ENCODE measurements at regions not wholly inside any gene's neighbourhood (a gene's known extent, or its start where the extent isn't known, plus 50 kb on each side); places are given as distances from the start of the nearest gene placed in this dataset.
A peak's percentile ranks its signal among the peaks of the same experiment; 100 is the strongest.

DNA sequence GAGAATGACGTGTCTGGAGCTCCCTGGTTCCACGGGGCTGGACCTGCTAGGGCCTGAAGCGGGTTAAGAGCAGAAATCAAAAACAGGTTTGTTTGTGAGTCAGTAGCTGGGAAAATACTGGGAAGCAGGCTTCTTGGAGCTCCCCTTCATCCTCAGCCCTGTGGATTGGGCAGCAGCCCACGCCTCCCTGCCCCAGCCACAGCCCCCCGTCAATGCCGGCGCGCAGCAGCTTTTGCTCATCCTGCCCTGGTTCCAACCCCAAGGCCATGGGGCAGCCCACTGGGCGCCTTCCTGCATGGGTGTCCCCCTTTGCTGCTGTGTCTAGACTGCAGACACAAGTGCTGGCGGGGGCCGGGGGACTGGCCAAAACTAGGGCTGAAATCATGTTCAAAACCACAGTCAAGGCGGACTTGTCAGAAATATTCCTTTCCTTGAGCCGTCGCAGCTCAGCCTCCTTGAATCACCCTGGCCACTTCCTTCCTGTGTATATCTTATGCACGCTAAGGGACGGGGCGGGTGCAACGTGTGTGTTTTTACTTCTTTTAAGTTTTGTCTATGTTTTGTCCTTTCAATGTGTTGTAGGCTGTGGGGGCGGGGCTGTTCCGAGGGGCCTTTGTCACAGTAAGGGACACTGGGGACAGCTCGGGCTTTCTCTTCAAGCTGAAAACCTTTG lies 108.1 kb downstream of the KLF13 start:
- H3K9me2 ChIP-seq (replicated peaks; ENCODE audit: insufficient read depth): no peaks in the 10 kb centered on the region
- peak overlapping the region; percentile 55 for H2AFZ ChIP-seq
- H3K36me3 ChIP-seq (replicated peaks; ENCODE audit: insufficient read depth, low read depth): no peaks in the 10 kb centered on the region
- H3K4me1 ChIP-seq (ENCODE audit: insufficient read depth): peaks cover 9% of the 10 kb centered on the region
- no peaks in the 10 kb centered on the region for H3K27me3 ChIP-seq
- H4K20me1 ChIP-seq (ENCODE audit: insufficient read depth, poor library complexity, severe bottlenecking): no peaks in the 10 kb centered on the region
- no peaks in the 10 kb centered on the region for H3K79me2 ChIP-seq
- no peak for DNase-seq (ENCODE audit: low spot score)
- no peaks in the 10 kb centered on the region for H3K9me3 ChIP-seq (ENCODE audit: low read depth)
- 74% methylated on average over 21 of the region's 21 CpGs for WGBS (ENCODE audit: low lambda C conversion rate, missing lambda C conversion rate)
- no peak for TF ChIP-seq EZH2 (IDR thresholded peaks at IDR 0.05; ENCODE audit: borderline replicate concordance)
- peak overlapping the region; percentile 67 for H3K4me2 ChIP-seq
- H3K27ac ChIP-seq: peak overlapping the region; percentile 73
- H3K4me3 ChIP-seq: no peak overlapping the region

DNA sequence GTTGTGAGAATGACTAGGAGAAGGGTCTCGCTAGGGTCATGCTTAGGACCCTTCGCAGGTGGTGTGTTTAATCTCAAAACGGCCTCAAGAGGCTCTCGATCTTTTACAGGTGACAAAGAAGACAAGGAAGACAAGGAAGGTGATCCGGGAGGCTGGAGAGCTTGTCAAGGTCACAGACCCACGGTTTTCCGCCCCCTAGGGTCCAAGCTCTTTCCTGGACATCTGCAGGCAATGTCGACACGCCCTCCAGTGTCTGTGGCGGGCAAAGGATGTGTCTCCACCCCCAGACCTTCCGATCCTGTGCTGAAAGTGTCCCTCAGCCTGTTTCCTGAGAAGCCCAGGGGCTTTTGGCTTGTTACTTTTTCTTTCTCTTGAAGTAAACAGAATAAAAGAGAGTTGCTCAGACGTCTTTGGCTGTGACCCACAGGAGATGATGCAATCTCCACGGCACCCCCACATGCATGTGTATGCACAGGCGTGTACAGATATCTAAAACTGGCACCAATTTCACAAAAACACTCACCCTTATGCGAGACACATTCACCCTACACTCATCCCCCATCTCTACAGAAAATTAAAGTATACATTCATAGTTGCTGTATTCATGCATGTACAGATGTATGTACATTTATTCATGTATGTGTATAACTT lies 108.8 kb downstream of the KLF13 start:
- Histone ChIP-seq H2AFZ (peak overlapping the region; percentile 55), H3K4me1 (ENCODE audit: insufficient read depth) (peaks cover 10% of the 10 kb centered on the region), H3K36me3 (replicated peaks; ENCODE audit: insufficient read depth, low read depth) (no peaks in the 10 kb centered on the region), H3K9me2 (replicated peaks; ENCODE audit: insufficient read depth) (no peaks in the 10 kb centered on the region), H3K27me3 (peaks cover under 1% of the 10 kb centered on the region), H4K20me1 (ENCODE audit: insufficient read depth, poor library complexity, severe bottlenecking) (no peaks in the 10 kb centered on the region), H3K4me3 (no peak overlapping the region), H3K9me3 (ENCODE audit: low read depth) (no peaks in the 10 kb centered on the region), H3K4me2 (peak overlapping the region; percentile 67), H3K27ac (peak overlapping the region; percentile 73), H3K79me2 (no peaks in the 10 kb centered on the region)
- WGBS (ENCODE audit: low lambda C conversion rate, missing lambda C conversion rate): 32% methylated on average over 15 of the region's 15 CpGs
- TF ChIP-seq EZH2phosphoT487 (IDR thresholded peaks at IDR 0.05; ENCODE audit: low read depth, severe bottlenecking, unreplicated experiment): no peak
- TF ChIP-seq, protein P1, sequence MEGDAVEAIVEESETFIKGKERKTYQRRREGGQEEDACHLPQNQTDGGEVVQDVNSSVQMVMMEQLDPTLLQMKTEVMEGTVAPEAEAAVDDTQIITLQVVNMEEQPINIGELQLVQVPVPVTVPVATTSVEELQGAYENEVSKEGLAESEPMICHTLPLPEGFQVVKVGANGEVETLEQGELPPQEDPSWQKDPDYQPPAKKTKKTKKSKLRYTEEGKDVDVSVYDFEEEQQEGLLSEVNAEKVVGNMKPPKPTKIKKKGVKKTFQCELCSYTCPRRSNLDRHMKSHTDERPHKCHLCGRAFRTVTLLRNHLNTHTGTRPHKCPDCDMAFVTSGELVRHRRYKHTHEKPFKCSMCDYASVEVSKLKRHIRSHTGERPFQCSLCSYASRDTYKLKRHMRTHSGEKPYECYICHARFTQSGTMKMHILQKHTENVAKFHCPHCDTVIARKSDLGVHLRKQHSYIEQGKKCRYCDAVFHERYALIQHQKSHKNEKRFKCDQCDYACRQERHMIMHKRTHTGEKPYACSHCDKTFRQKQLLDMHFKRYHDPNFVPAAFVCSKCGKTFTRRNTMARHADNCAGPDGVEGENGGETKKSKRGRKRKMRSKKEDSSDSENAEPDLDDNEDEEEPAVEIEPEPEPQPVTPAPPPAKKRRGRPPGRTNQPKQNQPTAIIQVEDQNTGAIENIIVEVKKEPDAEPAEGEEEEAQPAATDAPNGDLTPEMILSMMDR (IDR thresholded peaks at IDR 0.05; ENCODE audit: poor library complexity): peak; percentile 67
- peak; percentile 80 for DNase-seq (ENCODE audit: low spot score)

DNA sequence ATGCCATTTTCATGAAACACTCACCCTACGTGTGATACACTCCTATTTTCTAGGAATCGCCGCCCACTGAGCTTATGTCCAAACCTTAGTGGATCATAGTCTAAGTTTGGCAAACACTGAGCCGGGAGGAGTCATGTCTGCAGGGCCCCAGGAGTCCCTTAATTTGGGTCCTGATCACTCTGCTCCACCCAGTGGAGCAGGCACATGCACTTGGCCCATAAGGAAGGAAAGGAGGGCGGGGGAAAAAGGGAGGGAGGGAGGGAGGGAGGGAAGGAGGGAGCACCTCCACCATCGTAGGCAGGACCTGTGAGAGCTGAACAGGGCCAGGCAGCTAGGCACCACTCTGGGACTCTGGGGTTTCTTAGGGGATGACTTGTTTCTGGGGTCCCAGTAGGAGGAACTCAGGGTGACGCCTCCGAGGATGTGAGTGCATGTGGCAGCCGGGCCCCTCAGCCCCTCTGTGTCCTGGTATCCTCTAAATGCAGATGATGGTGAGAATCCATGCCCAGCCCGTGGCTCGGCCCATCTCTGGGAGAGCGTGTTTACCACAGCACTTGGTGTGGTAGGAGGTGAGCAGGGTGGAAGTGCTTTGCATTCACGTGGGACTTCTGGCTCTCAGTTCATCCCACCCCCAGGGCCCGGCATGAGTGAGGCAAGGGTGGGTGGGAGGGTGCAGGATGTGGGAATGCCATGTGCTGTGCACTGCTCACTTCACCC lies 109.4 kb downstream of the KLF13 start:
- no peaks in the 10 kb centered on the region for H4K20me1 ChIP-seq (ENCODE audit: insufficient read depth, poor library complexity, severe bottlenecking)
- TF ChIP-seq, protein P1 (IDR thresholded peaks at IDR 0.05; ENCODE audit: poor library complexity): no peak
- TF ChIP-seq EZH2 (IDR thresholded peaks at IDR 0.05; ENCODE audit: borderline replicate concordance) (no peak), EZH2phosphoT487 (IDR thresholded peaks at IDR 0.05; ENCODE audit: low read depth, severe bottlenecking, unreplicated experiment) (no peak)
- H3K36me3 ChIP-seq (replicated peaks; ENCODE audit: insufficient read depth, low read depth): no peaks in the 10 kb centered on the region
- no peak overlapping the region for H3K4me2 ChIP-seq
- H3K4me1 ChIP-seq (ENCODE audit: insufficient read depth): peaks cover 13% of the 10 kb centered on the region
- no peaks in the 10 kb centered on the region for H3K9me3 ChIP-seq (ENCODE audit: low read depth)
- H3K27me3 ChIP-seq: peaks cover 3% of the 10 kb centered on the region
- no peaks in the 10 kb centered on the region for H3K79me2 ChIP-seq
- no peak overlapping the region for H2AFZ ChIP-seq
- no peak for DNase-seq (ENCODE audit: low spot score)
- no peak overlapping the region for H3K27ac ChIP-seq
- WGBS (ENCODE audit: low lambda C conversion rate, missing lambda C conversion rate): 89% methylated on average over 13 of the region's 14 CpGs
- H3K4me3 ChIP-seq: no peak overlapping the region
- H3K9me2 ChIP-seq (replicated peaks; ENCODE audit: insufficient read depth): no peaks in the 10 kb centered on the region

DNA sequence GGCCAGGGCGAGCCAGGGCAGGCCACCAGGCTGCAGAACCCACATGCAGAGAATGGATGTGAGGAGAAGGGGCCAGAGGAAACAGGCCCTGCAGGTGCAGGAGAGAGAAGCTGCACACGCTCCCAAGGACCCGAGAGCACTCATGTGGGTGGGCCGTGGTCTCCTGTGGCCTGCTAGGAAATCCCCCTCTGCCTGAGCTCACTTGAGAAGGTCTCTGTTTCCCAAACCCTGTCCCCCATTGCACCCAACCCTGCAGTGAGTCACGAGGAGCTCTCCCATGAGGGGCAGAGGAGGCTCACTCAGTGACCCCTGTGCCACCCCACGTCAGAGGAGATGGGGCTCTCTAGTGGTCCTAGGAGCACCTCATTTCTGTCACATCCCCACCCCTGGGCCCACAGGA lies 111.1 kb downstream of the KLF13 start:
- 94% methylated on average over 6 of the region's 6 CpGs for WGBS (ENCODE audit: low lambda C conversion rate, missing lambda C conversion rate)
- Histone ChIP-seq H3K4me1 (ENCODE audit: insufficient read depth) (peaks cover 19% of the 10 kb centered on the region), H3K4me3 (no peak overlapping the region)

More for the DNA sequence above, 111.1 kb downstream of the KLF13 start:
- Histone ChIP-seq H3K27ac (no peak overlapping the region), H3K9me2 (replicated peaks; ENCODE audit: insufficient read depth) (no peaks in the 10 kb centered on the region), H3K27me3 (peaks cover 3% of the 10 kb centered on the region), H3K9me3 (ENCODE audit: low read depth) (no peaks in the 10 kb centered on the region), H3K36me3 (replicated peaks; ENCODE audit: insufficient read depth, low read depth) (no peaks in the 10 kb centered on the region), H3K4me2 (no peak overlapping the region), H2AFZ (no peak overlapping the region), H4K20me1 (ENCODE audit: insufficient read depth, poor library complexity, severe bottlenecking) (no peaks in the 10 kb centered on the region), H3K79me2 (no peaks in the 10 kb centered on the region)
- no peak for TF ChIP-seq EZH2 (IDR thresholded peaks at IDR 0.05; ENCODE audit: borderline replicate concordance)
- no peak for TF ChIP-seq EZH2phosphoT487 (IDR thresholded peaks at IDR 0.05; ENCODE audit: low read depth, severe bottlenecking, unreplicated experiment)
- TF ChIP-seq, protein P1 (IDR thresholded peaks at IDR 0.05; ENCODE audit: poor library complexity): no peak
- DNase-seq (ENCODE audit: low spot score): no peak

All from hepatocyte (in vitro differentiated cells).